ENCODE measurements at regions not wholly inside any gene's neighbourhood (a gene's known extent, or its start where the extent isn't known, plus 50 kb on each side); places are given as distances from the start of the nearest gene placed in this dataset.

GRCh38 chr1:101479945-101480344 lies 243.1 kb downstream of the S1PR1 start:
- TF ChIP-seq CTCF (IDR thresholded peaks at IDR 0.05) (no peak), EZH2 (IDR thresholded peaks at IDR 0.05) (no peak), EZH2phosphoT487 (IDR thresholded peaks at IDR 0.05) (no peak)

Data from neural progenitor cell (in vitro differentiated cells).